ENCODE measurements at regions not wholly inside any gene's neighbourhood (a gene's known extent, or its start where the extent isn't known, plus 50 kb on each side); places are given as distances from the start of the nearest gene placed in this dataset.

DNA sequence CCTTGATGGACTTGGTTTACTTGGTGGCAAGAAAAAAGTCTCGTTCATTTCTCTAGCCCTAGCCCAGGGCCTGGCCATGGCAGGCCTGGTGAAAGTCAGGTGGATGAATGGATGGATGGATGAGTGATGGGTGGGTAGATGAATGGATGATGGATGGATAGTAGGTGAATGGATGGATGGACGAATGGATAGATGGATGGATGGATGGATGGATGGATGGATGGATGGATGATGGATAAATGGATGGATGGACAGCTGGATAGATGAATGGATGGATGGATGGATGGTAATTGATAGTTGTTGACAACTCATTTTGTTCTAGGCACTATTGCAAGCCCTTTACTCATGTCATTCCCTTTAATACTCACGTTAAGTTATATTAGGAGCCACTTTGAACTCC lies 86.1 kb upstream of the ANO1 start (continued):
- TF ChIP-seq CHD7 (IDR thresholded peaks at IDR 0.05; ENCODE audit: insufficient replicate concordance, low read length) (no peak), GABPA (IDR thresholded peaks at IDR 0.05; ENCODE audit: borderline replicate concordance, insufficient read depth, low read length) (no peak), EZH2 (IDR thresholded peaks at IDR 0.05; ENCODE audit: low read depth, low read length, severe bottlenecking) (no peak), EGR1 (IDR thresholded peaks at IDR 0.05; ENCODE audit: borderline replicate concordance, low read depth, low read length) (no peak)
- TF ChIP-seq, protein P1, sequence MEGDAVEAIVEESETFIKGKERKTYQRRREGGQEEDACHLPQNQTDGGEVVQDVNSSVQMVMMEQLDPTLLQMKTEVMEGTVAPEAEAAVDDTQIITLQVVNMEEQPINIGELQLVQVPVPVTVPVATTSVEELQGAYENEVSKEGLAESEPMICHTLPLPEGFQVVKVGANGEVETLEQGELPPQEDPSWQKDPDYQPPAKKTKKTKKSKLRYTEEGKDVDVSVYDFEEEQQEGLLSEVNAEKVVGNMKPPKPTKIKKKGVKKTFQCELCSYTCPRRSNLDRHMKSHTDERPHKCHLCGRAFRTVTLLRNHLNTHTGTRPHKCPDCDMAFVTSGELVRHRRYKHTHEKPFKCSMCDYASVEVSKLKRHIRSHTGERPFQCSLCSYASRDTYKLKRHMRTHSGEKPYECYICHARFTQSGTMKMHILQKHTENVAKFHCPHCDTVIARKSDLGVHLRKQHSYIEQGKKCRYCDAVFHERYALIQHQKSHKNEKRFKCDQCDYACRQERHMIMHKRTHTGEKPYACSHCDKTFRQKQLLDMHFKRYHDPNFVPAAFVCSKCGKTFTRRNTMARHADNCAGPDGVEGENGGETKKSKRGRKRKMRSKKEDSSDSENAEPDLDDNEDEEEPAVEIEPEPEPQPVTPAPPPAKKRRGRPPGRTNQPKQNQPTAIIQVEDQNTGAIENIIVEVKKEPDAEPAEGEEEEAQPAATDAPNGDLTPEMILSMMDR (IDR thresholded peaks at IDR 0.05; ENCODE audit: control extremely low read depth in 1 of 3, insufficient read depth in 1 of 3, low read depth in 1 of 3, low read length in 3 of 3) = no peak
